ENCODE measurements at regions not wholly inside any gene's neighbourhood (a gene's known extent, or its start where the extent isn't known, plus 50 kb on each side); places are given as distances from the start of the nearest gene placed in this dataset.

DNA sequence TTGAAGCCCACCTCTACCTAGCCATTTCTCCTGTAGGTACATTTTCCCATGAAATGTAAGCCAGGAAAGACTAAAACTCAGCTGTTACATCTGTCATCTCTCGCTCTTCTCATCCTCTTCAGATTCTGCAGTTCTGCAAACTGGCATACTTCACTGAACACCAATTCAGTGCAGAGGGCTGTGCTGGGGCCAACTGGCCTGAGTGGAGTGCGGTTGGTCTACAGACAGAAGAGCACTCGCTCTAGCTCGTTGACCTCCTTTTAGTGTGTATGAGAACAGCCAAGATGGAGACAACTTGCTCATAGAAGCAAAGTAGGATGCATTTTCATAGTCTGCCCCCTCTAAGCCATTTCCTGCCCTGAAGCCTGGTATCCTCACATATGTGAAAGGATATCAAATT lies 862.6 kb downstream of the BCL11A start:
- 0 out of 3 replicates have a peak, but pooled peaks cover 9% of the 10 kb centered on the region for H3K9me3 ChIP-seq
- no peak for DNase-seq (ENCODE audit: low read depth in 1 of 2, low spot score in 1 of 2)
- H3K27ac ChIP-seq, result no peak overlapping the region
- WGBS (ENCODE audit: missing lambda C conversion rate), result 3% methylated on average over 4 of the region's 4 CpGs
- H3K4me1 ChIP-seq, result no peaks in the 10 kb centered on the region
- H3K4me2 ChIP-seq, result no peak overlapping the region
- ATAC-seq, result no peak
- CTCF ChIA-PET, result no interaction called here
- POLR2A ChIA-PET, result no interaction called here
- no peak overlapping the region for H3K4me3 ChIP-seq
- FAIRE-seq, result no peak
- TF ChIP-seq MAZ (IDR thresholded peaks at IDR 0.05; ENCODE audit: borderline replicate concordance, low read depth, low read length), result no peak
- TF ChIP-seq POLR2A (IDR thresholded peaks at IDR 0.05; ENCODE audit: low read length), result no peak

DNA sequence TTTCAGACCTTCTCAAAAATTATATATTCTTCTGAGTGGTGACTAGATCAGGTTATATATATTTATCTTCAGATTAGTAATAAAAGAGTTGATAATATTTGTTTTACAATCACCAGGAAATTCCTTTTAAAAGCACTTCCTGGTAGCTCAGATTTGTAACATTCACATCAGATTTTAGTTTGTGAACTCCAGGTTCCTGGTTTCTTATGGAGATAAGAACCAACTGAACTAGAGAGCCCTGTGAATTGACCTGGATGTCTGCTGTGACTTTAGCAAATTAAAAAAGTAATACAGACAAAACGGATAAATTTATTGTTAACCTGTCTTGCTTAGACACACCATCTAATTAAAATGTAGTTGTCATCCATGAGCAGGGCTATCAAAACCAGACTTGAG lies 868.7 kb downstream of the BCL11A start:
- no peak for DNase-seq (ENCODE audit: low read depth in 1 of 2, low spot score in 1 of 2)
- no peak for FAIRE-seq
- Histone ChIP-seq H3K4me2 (no peak overlapping the region), H3K27ac (no peak overlapping the region), H3K4me1 (no peaks in the 10 kb centered on the region), H3K9me3 (0 out of 3 replicates have a peak, but pooled peaks cover 3% of the 10 kb centered on the region), H3K4me3 (no peak overlapping the region)
- POLR2A ChIA-PET, result no interaction called here
- CTCF ChIA-PET, result no interaction called here
- WGBS (ENCODE audit: missing lambda C conversion rate), result 16% methylated on average over 1 of the region's 1 CpG
- TF ChIP-seq, protein P1, sequence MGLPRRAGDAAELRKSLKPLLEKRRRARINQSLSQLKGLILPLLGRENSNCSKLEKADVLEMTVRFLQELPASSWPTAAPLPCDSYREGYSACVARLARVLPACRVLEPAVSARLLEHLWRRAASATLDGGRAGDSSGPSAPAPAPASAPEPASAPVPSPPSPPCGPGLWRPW (IDR thresholded peaks at IDR 0.05), result no peak
- TF ChIP-seq, protein P2, sequence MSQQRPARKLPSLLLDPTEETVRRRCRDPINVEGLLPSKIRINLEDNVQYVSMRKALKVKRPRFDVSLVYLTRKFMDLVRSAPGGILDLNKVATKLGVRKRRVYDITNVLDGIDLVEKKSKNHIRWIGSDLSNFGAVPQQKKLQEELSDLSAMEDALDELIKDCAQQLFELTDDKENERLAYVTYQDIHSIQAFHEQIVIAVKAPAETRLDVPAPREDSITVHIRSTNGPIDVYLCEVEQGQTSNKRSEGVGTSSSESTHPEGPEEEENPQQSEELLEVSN (IDR thresholded peaks at IDR 0.05; ENCODE audit: borderline replicate concordance, low read depth), result no peak
- TF ChIP-seq ZFP36 (IDR thresholded peaks at IDR 0.05; ENCODE audit: borderline replicate concordance, partially characterized antibody) (no peak), TFCP2L1 (CRISPR knock-in tag; IDR thresholded peaks at IDR 0.05) (no peak), MYC (IDR thresholded peaks at IDR 0.05; ENCODE audit: borderline replicate concordance, low read length) (no peak)
- no peak for ATAC-seq

DNA sequence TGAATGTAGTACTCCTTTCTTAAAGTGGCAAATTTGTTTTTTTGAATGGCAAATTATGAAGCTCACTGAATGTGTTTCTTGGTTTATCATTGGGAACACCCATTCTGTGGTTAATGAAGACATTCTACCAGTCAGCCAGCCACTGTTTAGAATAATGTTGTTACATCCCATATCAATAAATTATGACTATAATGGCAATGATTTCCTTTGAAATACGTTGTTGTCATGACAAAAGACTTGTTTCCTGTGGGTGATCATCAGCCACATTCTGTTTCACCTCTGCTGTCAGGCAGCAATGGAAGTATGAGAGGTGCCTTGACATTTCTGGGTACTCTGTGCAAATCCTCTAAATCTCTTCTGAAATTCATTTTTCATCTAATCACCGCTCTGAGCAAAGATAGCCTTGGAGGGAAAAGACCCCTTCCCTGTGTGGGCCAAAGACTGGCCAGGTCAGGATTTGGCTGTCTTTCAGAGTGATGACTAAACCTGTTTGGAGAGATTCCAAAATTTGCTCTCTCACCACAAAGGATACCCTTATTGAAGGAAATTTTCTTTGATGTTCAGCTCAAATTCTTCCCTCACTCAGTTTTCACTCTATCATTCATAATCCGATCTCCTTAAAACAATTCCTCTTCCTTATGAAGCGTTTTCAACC lies 869.2 kb downstream of the BCL11A start:
- ChIA-PET POLR2A (no interaction called here), CTCF (no interaction called here)

DNA sequence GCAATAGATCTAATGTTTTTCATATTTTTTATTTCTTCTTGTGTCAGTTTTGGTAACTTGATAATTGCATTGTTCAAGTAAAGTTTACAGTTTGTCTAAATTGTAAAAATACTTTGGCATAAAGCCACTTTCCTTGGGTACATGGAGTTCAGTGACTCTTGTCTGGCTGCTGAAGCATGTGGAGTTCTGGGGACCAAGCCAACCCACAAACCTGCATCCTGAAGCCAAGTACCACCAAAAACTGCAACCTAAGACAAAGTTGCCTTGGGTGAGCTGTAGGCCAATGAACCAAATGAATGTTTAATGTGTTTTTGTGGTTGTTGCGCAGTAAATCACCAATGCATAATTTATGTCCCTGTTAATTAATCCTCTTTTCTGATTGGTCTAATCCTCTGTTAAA lies 872.6 kb downstream of the BCL11A start:
- Histone ChIP-seq H3K4me3 (no peak overlapping the region), H3K9me3 (no peaks in the 10 kb centered on the region), H3K4me2 (no peak overlapping the region), H3K4me1 (no peaks in the 10 kb centered on the region), H3K27ac (no peak overlapping the region)
- FAIRE-seq (no peak), ATAC-seq (no peak), DNase-seq (ENCODE audit: low read depth in 1 of 2, low spot score in 1 of 2) (no peak)
- POLR2A ChIA-PET, result no interaction called here
- 81% methylated on average over 1 of the region's 1 CpG for whole genome bisulfite sequencing (ENCODE audit: missing lambda C conversion rate)
- CTCF ChIA-PET, result no interaction called here
- TF ChIP-seq CEBPB (IDR thresholded peaks at IDR 0.05) (no peak), POLR2A (IDR thresholded peaks at IDR 0.05; ENCODE audit: low read length) (no peak), CBX8 (IDR thresholded peaks at IDR 0.05) (no peak), FOXS1 (CRISPR knock-in tag; IDR thresholded peaks at IDR 0.05) (no peak), HEYL (CRISPR knock-in tag; IDR thresholded peaks at IDR 0.05) (no peak), SREBF2 (IDR thresholded peaks at IDR 0.05) (no peak), FOSB (CRISPR knock-in tag; IDR thresholded peaks at IDR 0.05) (no peak), POLR2AphosphoS2 (conservative IDR thresholded peaks at IDR 0.05; ENCODE audit: low read length) (no peak), CBX2 (IDR thresholded peaks at IDR 0.05; ENCODE audit: borderline replicate concordance, low read depth) (no peak), ZSCAN20 (CRISPR knock-in tag; IDR thresholded peaks at IDR 0.05) (no peak), KDM5A (IDR thresholded peaks at IDR 0.05) (no peak), ZFP36 (IDR thresholded peaks at IDR 0.05; ENCODE audit: borderline replicate concordance, partially characterized antibody) (no peak), NFE2L2 (conservative IDR thresholded peaks at IDR 0.05; ENCODE audit: low read length) (no peak)
- TF ChIP-seq, protein P3, sequence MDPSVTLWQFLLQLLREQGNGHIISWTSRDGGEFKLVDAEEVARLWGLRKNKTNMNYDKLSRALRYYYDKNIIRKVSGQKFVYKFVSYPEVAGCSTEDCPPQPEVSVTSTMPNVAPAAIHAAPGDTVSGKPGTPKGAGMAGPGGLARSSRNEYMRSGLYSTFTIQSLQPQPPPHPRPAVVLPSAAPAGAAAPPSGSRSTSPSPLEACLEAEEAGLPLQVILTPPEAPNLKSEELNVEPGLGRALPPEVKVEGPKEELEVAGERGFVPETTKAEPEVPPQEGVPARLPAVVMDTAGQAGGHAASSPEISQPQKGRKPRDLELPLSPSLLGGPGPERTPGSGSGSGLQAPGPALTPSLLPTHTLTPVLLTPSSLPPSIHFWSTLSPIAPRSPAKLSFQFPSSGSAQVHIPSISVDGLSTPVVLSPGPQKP (IDR thresholded peaks at IDR 0.05; ENCODE audit: low read depth, low read length), result no peak
- TF ChIP-seq, protein P4, sequence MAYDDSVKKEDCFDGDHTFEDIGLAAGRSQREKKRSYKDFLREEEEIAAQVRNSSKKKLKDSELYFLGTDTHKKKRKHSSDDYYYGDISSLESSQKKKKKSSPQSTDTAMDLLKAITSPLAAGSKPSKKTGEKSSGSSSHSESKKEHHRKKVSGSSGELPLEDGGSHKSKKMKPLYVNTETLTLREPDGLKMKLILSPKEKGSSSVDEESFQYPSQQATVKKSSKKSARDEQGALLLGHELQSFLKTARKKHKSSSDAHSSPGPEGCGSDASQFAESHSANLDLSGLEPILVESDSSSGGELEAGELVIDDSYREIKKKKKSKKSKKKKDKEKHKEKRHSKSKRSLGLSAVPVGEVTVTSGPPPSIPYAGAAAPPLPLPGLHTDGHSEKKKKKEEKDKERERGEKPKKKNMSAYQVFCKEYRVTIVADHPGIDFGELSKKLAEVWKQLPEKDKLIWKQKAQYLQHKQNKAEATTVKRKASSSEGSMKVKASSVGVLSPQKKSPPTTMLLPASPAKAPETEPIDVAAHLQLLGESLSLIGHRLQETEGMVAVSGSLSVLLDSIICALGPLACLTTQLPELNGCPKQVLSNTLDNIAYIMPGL (CRISPR knock-in tag; IDR thresholded peaks at IDR 0.05; ENCODE audit: borderline replicate concordance), result no peak
- TF ChIP-seq, protein P5, sequence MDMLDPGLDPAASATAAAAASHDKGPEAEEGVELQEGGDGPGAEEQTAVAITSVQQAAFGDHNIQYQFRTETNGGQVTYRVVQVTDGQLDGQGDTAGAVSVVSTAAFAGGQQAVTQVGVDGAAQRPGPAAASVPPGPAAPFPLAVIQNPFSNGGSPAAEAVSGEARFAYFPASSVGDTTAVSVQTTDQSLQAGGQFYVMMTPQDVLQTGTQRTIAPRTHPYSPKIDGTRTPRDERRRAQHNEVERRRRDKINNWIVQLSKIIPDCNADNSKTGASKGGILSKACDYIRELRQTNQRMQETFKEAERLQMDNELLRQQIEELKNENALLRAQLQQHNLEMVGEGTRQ (IDR thresholded peaks at IDR 0.05), result no peak

More for the DNA sequence above, 869.2 kb downstream of the BCL11A start:
- ATAC-seq (no peak), FAIRE-seq (no peak), DNase-seq (ENCODE audit: low read depth in 1 of 2, low spot score in 1 of 2) (no peak)
- Histone ChIP-seq H3K4me3 (no peak overlapping the region), H3K9me3 (0 out of 3 replicates have a peak, but pooled peaks cover 3% of the 10 kb centered on the region), H3K4me2 (no peak overlapping the region), H3K4me1 (no peaks in the 10 kb centered on the region), H3K27ac (no peak overlapping the region)
- TF ChIP-seq BHLHE40 (IDR thresholded peaks at IDR 0.05; ENCODE audit: low read depth, low read length), result no peak
- TF ChIP-seq, protein P1 (IDR thresholded peaks at IDR 0.05), result no peak
- no peak for TF ChIP-seq ESRRA (IDR thresholded peaks at IDR 0.05; ENCODE audit: borderline replicate concordance, low read length)
- 5% methylated on average over 4 of the region's 4 CpGs for WGBS (ENCODE audit: missing lambda C conversion rate)

Measured in A549 (cell line).